ENCODE measurements at regions not wholly inside any gene's neighbourhood (a gene's known extent, or its start where the extent isn't known, plus 50 kb on each side); places are given as distances from the start of the nearest gene placed in this dataset.

DNA sequence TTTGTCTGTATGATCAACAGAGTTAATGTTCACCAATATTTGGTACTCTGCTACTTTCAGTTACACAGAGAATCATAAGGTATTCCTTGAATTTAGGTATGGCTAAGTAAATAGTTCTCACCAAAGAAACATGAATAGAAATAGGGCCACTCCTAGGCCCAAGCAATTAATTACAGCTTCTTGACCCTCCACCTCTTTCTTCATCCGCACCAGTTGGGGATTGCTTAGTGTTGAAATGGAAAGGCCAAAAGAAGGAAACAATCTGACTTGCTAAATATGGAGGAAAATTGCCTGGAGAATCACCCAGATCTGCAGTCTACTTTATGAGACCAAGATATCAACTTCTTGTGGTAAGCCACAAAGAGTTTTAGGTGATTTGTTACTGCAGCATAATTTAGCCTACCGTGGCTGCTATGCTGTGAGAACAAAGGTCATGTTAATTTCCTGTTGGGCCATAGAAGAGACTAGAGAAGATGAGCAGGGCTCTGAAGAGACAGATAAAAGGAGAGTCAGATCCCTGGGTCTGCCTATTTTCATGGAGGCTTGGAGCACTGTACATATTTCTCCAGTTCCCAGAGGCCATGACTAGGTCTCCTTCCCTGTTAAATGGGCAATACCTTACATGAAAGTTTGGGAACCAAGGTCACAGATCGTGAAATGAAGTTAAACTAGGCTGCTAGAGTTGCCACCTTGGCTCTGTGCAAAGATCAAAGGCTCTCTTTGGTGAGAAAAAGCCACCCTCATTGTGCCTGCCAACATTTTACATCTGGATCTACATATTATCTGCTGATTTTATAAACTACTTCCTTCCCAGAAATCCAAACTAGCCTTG lies 93.3 kb upstream of the GDF10 start:
- H3F3A ChIP-seq (ENCODE audit: low read length, unreplicated experiment) = no peaks in the 10 kb centered on the region
- no peaks in the 10 kb centered on the region for H3K79me2 ChIP-seq (ENCODE audit: low read length)
- ChIA-PET CTCF (no interaction called here), POLR2A (ENCODE audit: unreplicated experiment) (no interaction called here)
- no peak overlapping the region for H2AFZ ChIP-seq (ENCODE audit: low read length)
- no peaks in the 10 kb centered on the region for H3K9me3 ChIP-seq (ENCODE audit: low read length)
- H3K36me3 ChIP-seq (ENCODE audit: low read depth, low read length) = no peaks in the 10 kb centered on the region
- no peak overlapping the region for H3K27ac ChIP-seq (ENCODE audit: low read length)
- no peaks in the 10 kb centered on the region for H3K9me2 ChIP-seq (replicated peaks; ENCODE audit: low read length)
- H3K4me2 ChIP-seq (ENCODE audit: low read length) = no peak overlapping the region
- no peak overlapping the region for H3K9ac ChIP-seq (ENCODE audit: low read length)
- DNase-seq (no peak), ATAC-seq (no peak)
- H3K27me3 ChIP-seq (ENCODE audit: low read length) = no peaks in the 10 kb centered on the region
- BruUV-seq (replicated peaks) = no TSS peak
- no peaks in the 10 kb centered on the region for H3K4me1 ChIP-seq (ENCODE audit: insufficient read depth, low read length)
- TF ChIP-seq EZH2phosphoT487 (IDR thresholded peaks at IDR 0.05; ENCODE audit: borderline replicate concordance, low read length) (no peak), EZH2 (IDR thresholded peaks at IDR 0.05; ENCODE audit: low read length, unreplicated experiment) (no peak)
- TF ChIP-seq, protein P1, sequence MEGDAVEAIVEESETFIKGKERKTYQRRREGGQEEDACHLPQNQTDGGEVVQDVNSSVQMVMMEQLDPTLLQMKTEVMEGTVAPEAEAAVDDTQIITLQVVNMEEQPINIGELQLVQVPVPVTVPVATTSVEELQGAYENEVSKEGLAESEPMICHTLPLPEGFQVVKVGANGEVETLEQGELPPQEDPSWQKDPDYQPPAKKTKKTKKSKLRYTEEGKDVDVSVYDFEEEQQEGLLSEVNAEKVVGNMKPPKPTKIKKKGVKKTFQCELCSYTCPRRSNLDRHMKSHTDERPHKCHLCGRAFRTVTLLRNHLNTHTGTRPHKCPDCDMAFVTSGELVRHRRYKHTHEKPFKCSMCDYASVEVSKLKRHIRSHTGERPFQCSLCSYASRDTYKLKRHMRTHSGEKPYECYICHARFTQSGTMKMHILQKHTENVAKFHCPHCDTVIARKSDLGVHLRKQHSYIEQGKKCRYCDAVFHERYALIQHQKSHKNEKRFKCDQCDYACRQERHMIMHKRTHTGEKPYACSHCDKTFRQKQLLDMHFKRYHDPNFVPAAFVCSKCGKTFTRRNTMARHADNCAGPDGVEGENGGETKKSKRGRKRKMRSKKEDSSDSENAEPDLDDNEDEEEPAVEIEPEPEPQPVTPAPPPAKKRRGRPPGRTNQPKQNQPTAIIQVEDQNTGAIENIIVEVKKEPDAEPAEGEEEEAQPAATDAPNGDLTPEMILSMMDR (conservative IDR thresholded peaks at IDR 0.05; ENCODE audit: low read depth, low read length) = no peak
- intact Hi-C loops (cut with micrococcal nuclease) = no loop called here
- H4K20me1 ChIP-seq (ENCODE audit: low read length) = no peaks in the 10 kb centered on the region
- H3K4me3 ChIP-seq (ENCODE audit: low read length) = no peak overlapping the region

DNA sequence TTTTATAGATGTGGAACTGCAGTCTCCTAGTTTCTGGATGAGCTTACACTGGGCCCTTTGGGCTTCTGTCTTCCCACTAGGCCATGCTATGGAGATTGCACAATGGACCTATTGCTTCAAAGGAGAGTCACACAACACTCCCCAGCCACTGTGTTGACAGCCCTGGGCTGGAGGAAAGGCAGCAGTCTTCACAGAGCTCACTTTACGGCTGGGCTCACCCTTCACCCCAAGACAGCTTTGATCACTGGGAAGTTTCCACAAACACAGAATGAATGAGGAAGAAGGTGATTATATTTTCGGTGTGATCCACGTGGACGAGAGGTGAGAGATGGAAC lies 92.7 kb upstream of the GDF10 start:
- intact Hi-C loops (cut with micrococcal nuclease) = no loop called here
- no peak overlapping the region for H2AFZ ChIP-seq (ENCODE audit: low read length)
- no peak for ATAC-seq
- H3K4me2 ChIP-seq (ENCODE audit: low read length) = no peak overlapping the region
- H4K20me1 ChIP-seq (ENCODE audit: low read length) = no peaks in the 10 kb centered on the region
- TF ChIP-seq, protein P1 (conservative IDR thresholded peaks at IDR 0.05; ENCODE audit: low read depth, low read length) = no peak
- no peaks in the 10 kb centered on the region for H3K9me3 ChIP-seq (ENCODE audit: low read length)
- no peaks in the 10 kb centered on the region for H3K27me3 ChIP-seq (ENCODE audit: low read length)
- ChIA-PET CTCF (interaction anchor here (0.6 kb wide), 1 partner anchor 1972 kb away, joined by 4 read pairs; no protein-coding TSS in a partner anchor), POLR2A (ENCODE audit: unreplicated experiment) (no interaction called here)
- H3K9me2 ChIP-seq (replicated peaks; ENCODE audit: low read length) = no peaks in the 10 kb centered on the region
- H3K27ac ChIP-seq (ENCODE audit: low read length) = no peak overlapping the region
- BruUV-seq (replicated peaks) = no TSS peak
- H3K4me3 ChIP-seq (ENCODE audit: low read length) = no peak overlapping the region
- no peaks in the 10 kb centered on the region for H3K4me1 ChIP-seq (ENCODE audit: insufficient read depth, low read length)
- H3K36me3 ChIP-seq (ENCODE audit: low read depth, low read length) = no peaks in the 10 kb centered on the region
- H3F3A ChIP-seq (ENCODE audit: low read length, unreplicated experiment) = no peaks in the 10 kb centered on the region
- H3K79me2 ChIP-seq (ENCODE audit: low read length) = no peaks in the 10 kb centered on the region
- no peak for DNase-seq
- no peak overlapping the region for H3K9ac ChIP-seq (ENCODE audit: low read length)

- BruUV-seq (replicated peaks) = no TSS peak
- CTCF ChIA-PET = interaction anchor here (0.6 kb wide), 1 partner anchor 1973 kb away, joined by 4 read pairs; no protein-coding TSS in a partner anchor
- POLR2A ChIA-PET (ENCODE audit: unreplicated experiment) = no interaction called here
- Histone ChIP-seq H4K20me1 (ENCODE audit: low read length) (no peaks in the 10 kb centered on the region), H3K4me3 (ENCODE audit: low read length) (no peak overlapping the region), H3K36me3 (ENCODE audit: low read depth, low read length) (no peaks in the 10 kb centered on the region), H3K27ac (ENCODE audit: low read length) (no peak overlapping the region), H3K9ac (ENCODE audit: low read length) (no peak overlapping the region), H3F3A (ENCODE audit: low read length, unreplicated experiment) (no peaks in the 10 kb centered on the region), H3K79me2 (ENCODE audit: low read length) (no peaks in the 10 kb centered on the region), H3K4me1 (ENCODE audit: insufficient read depth, low read length) (no peaks in the 10 kb centered on the region), H3K9me3 (ENCODE audit: low read length) (no peaks in the 10 kb centered on the region), H3K27me3 (ENCODE audit: low read length) (no peaks in the 10 kb centered on the region), H3K9me2 (replicated peaks; ENCODE audit: low read length) (no peaks in the 10 kb centered on the region), H3K4me2 (ENCODE audit: low read length) (no peak overlapping the region), H2AFZ (ENCODE audit: low read length) (no peak overlapping the region)
- DNase-seq (no peak), ATAC-seq (no peak)
- no peak for TF ChIP-seq EZH2phosphoT487 (IDR thresholded peaks at IDR 0.05; ENCODE audit: borderline replicate concordance, low read length)
- TF ChIP-seq, protein P1 (conservative IDR thresholded peaks at IDR 0.05; ENCODE audit: low read depth, low read length) = no peak
- no peak for TF ChIP-seq EZH2 (IDR thresholded peaks at IDR 0.05; ENCODE audit: low read length, unreplicated experiment)
- intact Hi-C loops (cut with micrococcal nuclease) = no loop called here
Observed at GRCh38 chr10:47207894-47208469, 92.0 kb upstream of the GDF10 start.
